IMR-90 (cell line): ENCODE measurements at regions not wholly inside any gene's neighbourhood (a gene's known extent, or its start where the extent isn't known, plus 50 kb on each side); places are given as distances from the start of the nearest gene placed in this dataset.

Experiments
- ATAC-seq: fragments of 200-7000 bp; cut with Tn5 transposase; 2 replicates; pipeline ENCODE4 v1.9.1; 2020; ENCODE audit warnings: low read depth, mild to moderate bottlenecking, moderate library complexity
- BruUV-seq: library from RNA; stranded (reverse); fragments of 400-500 nt; replicated peaks from 2 replicates; lab custom pipeline; 2021; lab: Mats Ljungman, UMichigan
- CTCF ChIA-PET: fragments of 300-600 bp; formaldehyde crosslinking; extraction: SDS; loops from one replicate; lab custom pipeline; 2021; ENCODE audit warnings: antibody characterized with exemption; lab: Yijun Ruan, JAX
- POLR2A ChIA-PET: fragments of 300-600 bp; sonication (Branson Sonifier 250); formaldehyde crosslinking; loops from one replicate; lab custom pipeline; 2022; ENCODE audit warnings: antibody characterized with exemption; ENCODE audit not compliant: unreplicated experiment; lab: Charles Lee
- DNase-seq: peaks from one replicate; pipeline ENCODE4 v3.0.0; 2013
- H2AFZ ChIP-seq: replicated peaks from 2 replicates; pipeline ENCODE3; 2013; ENCODE audit warnings: low read length, mild to moderate bottlenecking; ENCODE audit not compliant: poor library complexity
- H2AK5ac ChIP-seq: 2 replicates; pipeline ENCODE4 v1.6.1; 2013; ENCODE audit warnings: low read depth, low read length, inconsistent platforms
- H2AK9ac ChIP-seq: replicated peaks from 2 replicates; pipeline ENCODE3; 2013; ENCODE audit warnings: mild to moderate bottlenecking, low read depth, low read length, moderate library complexity; ENCODE audit not compliant: poor library complexity
- H2BK120ac ChIP-seq: 2 replicates; pipeline ENCODE4 v1.6.1; 2013; ENCODE audit warnings: low read depth, low read length, inconsistent platforms
- H2BK15ac ChIP-seq: 3 replicates; pipeline ENCODE4 v1.6.1; 2013; ENCODE audit warnings: low read depth, low read length, inconsistent platforms
- H2BK20ac ChIP-seq: 2 replicates; pipeline ENCODE4 v1.6.1; 2013; ENCODE audit warnings: low read depth, mild to moderate bottlenecking, inconsistent platforms, low read length, moderate library complexity
- H2BK5ac ChIP-seq: 2 replicates; pipeline ENCODE4 v1.6.1; 2013; ENCODE audit warnings: mild to moderate bottlenecking, low read depth, low read length, inconsistent platforms; ENCODE audit not compliant: poor library complexity, severe bottlenecking
- H3K14ac ChIP-seq: replicated peaks from 2 replicates; pipeline ENCODE4 v1.6.1; 2013; ENCODE audit warnings: low read depth, low read length, inconsistent platforms
- H3K18ac ChIP-seq: 2 replicates; pipeline ENCODE4 v1.6.1; 2013; ENCODE audit warnings: low read depth, low read length, control low read depth
- H3K23ac ChIP-seq: 2 replicates; pipeline ENCODE4 v1.6.1; 2013; ENCODE audit warnings: low read depth, low read length, inconsistent platforms
- H3K27ac ChIP-seq: 2 replicates; pipeline ENCODE4 v1.5.1; 2013; ENCODE audit warnings: mild to moderate bottlenecking, control low read depth, low read length; ENCODE audit not compliant: insufficient read depth
- H3K27me3 ChIP-seq: 2 replicates; pipeline ENCODE4 v1.6.1; 2013; ENCODE audit warnings: low read length; ENCODE audit not compliant: control insufficient read depth, insufficient read depth
- H3K36me3 ChIP-seq: 2 replicates; pipeline ENCODE4 v1.6.1; 2013; ENCODE audit warnings: low read length, mixed read lengths; ENCODE audit not compliant: control insufficient read depth, insufficient read depth
- H3K4ac ChIP-seq: 2 replicates; pipeline ENCODE4 v1.6.1; 2013; ENCODE audit warnings: low read depth, low read length, inconsistent platforms
- H3K4me1 ChIP-seq: 2 replicates; pipeline ENCODE4 v1.6.1; 2013; ENCODE audit warnings: low read length, mixed read lengths; ENCODE audit not compliant: control insufficient read depth, insufficient read depth
- H3K4me2 ChIP-seq: 2 replicates; pipeline ENCODE4 v1.6.1; 2013; ENCODE audit warnings: low read depth, mild to moderate bottlenecking, control low read depth, low read length, moderate library complexity
- H3K4me3 ChIP-seq: 2 replicates; pipeline ENCODE4 v1.5.1; 2013; ENCODE audit warnings: low read depth, mild to moderate bottlenecking, control low read depth, low read length, moderate library complexity; ENCODE audit not compliant: insufficient read depth
- H3K56ac ChIP-seq: 2 replicates; pipeline ENCODE4 v1.6.1; 2013; ENCODE audit warnings: low read length, inconsistent platforms; ENCODE audit not compliant: insufficient read depth; ENCODE audit errors: extremely low read depth
- H3K79me1 ChIP-seq, 2 experiments: 2 replicates each; pipeline ENCODE4 v1.6.1; 2013; ENCODE audit warnings: low read length in 2 of 2, inconsistent platforms in 1 of 2, low read depth in 1 of 2
- H3K9ac ChIP-seq: 2 replicates; pipeline ENCODE4 v1.6.1; 2013; ENCODE audit warnings: low read depth, low read length, control low read depth
- H3K9me1 ChIP-seq: 2 replicates; pipeline ENCODE4 v1.6.1; 2013; ENCODE audit warnings: low read length, inconsistent platforms; ENCODE audit not compliant: insufficient read depth
- H3K9me3 ChIP-seq: 2 replicates; pipeline ENCODE4 v1.6.1; 2013; ENCODE audit warnings: low read length; ENCODE audit not compliant: control insufficient read depth, insufficient read depth
- H4K20me1 ChIP-seq: 2 replicates; pipeline ENCODE4 v1.6.1; 2013; ENCODE audit warnings: low read length, inconsistent platforms; ENCODE audit not compliant: insufficient read depth
- H4K5ac ChIP-seq: 2 replicates; pipeline ENCODE4 v1.6.1; 2013; ENCODE audit warnings: mild to moderate bottlenecking, low read depth, low read length, control low read depth
- H4K8ac ChIP-seq, 2 experiments: 2 replicates each; pipeline ENCODE4 v1.6.1; 2013; ENCODE audit warnings: low read depth in 2 of 2, low read length in 2 of 2, control low read depth in 1 of 2, inconsistent platforms in 1 of 2
- H4K91ac ChIP-seq: 2 replicates; pipeline ENCODE4 v1.6.1; 2013; ENCODE audit warnings: low read depth, low read length, inconsistent platforms; ENCODE audit not compliant: insufficient read depth
- BHLHE40 ChIP-seq: fragments of 150-350 bp; IDR thresholded peaks from 2 replicates; pipeline ENCODE4 v1.6.1; 2016; ENCODE audit warnings: mild to moderate bottlenecking, low read depth, low read length
- CEBPB ChIP-seq: IDR thresholded peaks from 2 replicates; pipeline ENCODE4 v1.6.1; 2012; ENCODE audit warnings: low read depth, low read length, improper control_type of control experiment
- CHD1 ChIP-seq: IDR thresholded peaks from 2 replicates; pipeline ENCODE4 v1.6.1; 2012; ENCODE audit warnings: low read depth, low read length, improper control_type of control experiment
- CTCF ChIP-seq: conservative IDR thresholded peaks from 2 replicates; pipeline ENCODE4 v1.5.1; 2012; ENCODE audit warnings: mild to moderate bottlenecking, low read depth, low read length, improper control_type of control experiment
- FOS ChIP-seq: fragments of 150-350 bp; IDR thresholded peaks from 2 replicates; pipeline ENCODE4 v1.6.1; 2016; ENCODE audit warnings: low read depth, low read length
- MXI1 ChIP-seq: IDR thresholded peaks from 2 replicates; pipeline ENCODE4 v1.6.1; 2012; ENCODE audit warnings: low read depth, mild to moderate bottlenecking, low read length, moderate library complexity, borderline replicate concordance
- POLR2A ChIP-seq: IDR thresholded peaks from 2 replicates; pipeline ENCODE4 v1.6.1; 2012; ENCODE audit warnings: mild to moderate bottlenecking, low read depth, low read length
- RAD21 ChIP-seq: IDR thresholded peaks from 2 replicates; pipeline ENCODE4 v1.6.1; 2012; ENCODE audit warnings: low read length, improper control_type of control experiment
- RFX5 ChIP-seq: IDR thresholded peaks from 2 replicates; pipeline ENCODE4 v1.8.0; 2012; ENCODE audit warnings: low read depth, mild to moderate bottlenecking, low read length, moderate library complexity
- WGBS, 2 experiments: methylation state at CpG; one replicate each; pipeline versions ENCODE4 v1.1.5 to v1.1.7; 2013; ENCODE audit warnings: missing lambda C conversion rate in 2 of 2; ENCODE audit not compliant: insufficient read length in 1 of 2; ENCODE audit errors: extremely low coverage in 2 of 2; 5-methylcytosine and 5-hydroxymethylcytosine counted together
- dilution Hi-C: fragments of 300-500 bp; cut with HindIII; formaldehyde crosslinking; loops from one replicate; pipeline ENCODE4 v1.14.3; 2018; ENCODE audit warnings: low sequenced_read_pairs; ENCODE audit not compliant: unreplicated experiment
- in situ Hi-C: fragments of 300-500 bp; cut with MboI; formaldehyde crosslinking; loops from 3 replicates; pipeline ENCODE4 v1.14.3; 2019; ENCODE audit warnings: low sequenced_read_pairs, inconsistent platforms, mixed read lengths
- intact Hi-C: fragments of 100-400 bp; cut with micrococcal nuclease; formaldehyde crosslinking; loops from 2 replicates; pipeline ENCODE4 v1.10.0; 2022
- TF ChIP-seq, protein P1 (sequence below): fragments of 150-350 bp; IDR thresholded peaks from 2 replicates; pipeline ENCODE4 v1.6.1; 2017; ENCODE audit warnings: mild to moderate bottlenecking, antibody characterized with exemption, low read length, low read depth

- peaks cover 15% of the 10 kb centered on the region for H3K4me1 ChIP-seq
- H3K36me3 ChIP-seq: no peaks in the 10 kb centered on the region
- H2AK5ac ChIP-seq: peak overlapping the region; percentile 84
- H3K9me3 ChIP-seq: no peaks in the 10 kb centered on the region
- H2BK5ac ChIP-seq: peak overlapping the region; percentile 70
- H2BK15ac ChIP-seq: peak overlapping the region; percentile 22; the same call in 1 of the 3 replicates
- CTCF ChIA-PET: interaction anchor here (0.6 kb wide), 1 partner anchor 29 kb away, joined by 3 read pairs; no protein-coding TSS in a partner anchor
- H3K9ac ChIP-seq: peak overlapping the region; percentile 62
- WGBS, 2 experiments: 0% methylated on average over 2 of the region's 28 CpGs; no CpG with 5 or more reads in 1 of the 2 experiments
- H3K4me3 ChIP-seq: peak overlapping the region; percentile 24
- dilution Hi-C loops (no loop called here), in situ Hi-C loops (no loop called here), intact Hi-C loops (no loop called here)
- POLR2A ChIA-PET: interaction anchor here (0.7 to 1.4 kb wide), 3 partner anchors 85 to 318 kb away, joined by 3 to 5 read pairs (median 4); partner anchors contain the start of gene FOXF1
- H4K8ac ChIP-seq: peak overlapping the region; percentile 74 to 77
- ATAC-seq: peak; percentile 77
- peak overlapping the region; percentile 67 for H2BK120ac ChIP-seq
- peak overlapping the region; percentile 80 for H2AFZ ChIP-seq
- peaks cover 0 to 3% of the 10 kb centered on the region in 2 experiments; a peak in 1 of 4 replicates for H3K79me1 ChIP-seq
- DNase-seq: peak; percentile 94
- H3K18ac ChIP-seq: peak overlapping the region; percentile 67
- no peaks in the 10 kb centered on the region for H3K9me1 ChIP-seq
- H3K23ac ChIP-seq: peak overlapping the region; percentile 12
- H2BK20ac ChIP-seq: peak overlapping the region; percentile 49
- H3K14ac ChIP-seq: peak overlapping the region; percentile 89
- peak overlapping the region; percentile 44 for H3K56ac ChIP-seq
- H3K27ac ChIP-seq: peak overlapping the region; percentile 64
- no peaks in the 10 kb centered on the region for H3K27me3 ChIP-seq
- peak overlapping the region; percentile 69 for H3K4ac ChIP-seq
- H3K4me2 ChIP-seq: peak overlapping the region; percentile 84
- H4K91ac ChIP-seq: peak overlapping the region; percentile 40
- TF ChIP-seq CEBPB: no peak
- TF ChIP-seq RFX5: no peak
- TF ChIP-seq CTCF: no peak
- 0 out of 2 replicates have a peak, but pooled peaks have one; percentile 39 for TF ChIP-seq MXI1
- peak; percentile 4 for TF ChIP-seq RAD21
- TF ChIP-seq POLR2A: peak; percentile 52
- TF ChIP-seq FOS: peak; percentile 42; the same call in 1 of the 2 replicates
- peak; percentile 68 for TF ChIP-seq BHLHE40
- TF ChIP-seq, protein P1, sequence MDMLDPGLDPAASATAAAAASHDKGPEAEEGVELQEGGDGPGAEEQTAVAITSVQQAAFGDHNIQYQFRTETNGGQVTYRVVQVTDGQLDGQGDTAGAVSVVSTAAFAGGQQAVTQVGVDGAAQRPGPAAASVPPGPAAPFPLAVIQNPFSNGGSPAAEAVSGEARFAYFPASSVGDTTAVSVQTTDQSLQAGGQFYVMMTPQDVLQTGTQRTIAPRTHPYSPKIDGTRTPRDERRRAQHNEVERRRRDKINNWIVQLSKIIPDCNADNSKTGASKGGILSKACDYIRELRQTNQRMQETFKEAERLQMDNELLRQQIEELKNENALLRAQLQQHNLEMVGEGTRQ: peak; percentile 81
- TF ChIP-seq CHD1: no peak
- H4K5ac ChIP-seq: peak overlapping the region; percentile 76
- H2AK9ac ChIP-seq: peak overlapping the region; percentile 43
- no TSS peak for BruUV-seq
- H4K20me1 ChIP-seq: no peaks in the 10 kb centered on the region
Observed at GRCh38 chr16:86199871-86200695, 301.1 kb downstream of the IRF8 start.
